Hepatocyte (in vitro differentiated cells): ENCODE measurements at regions not wholly inside any gene's neighbourhood (a gene's known extent, or its start where the extent isn't known, plus 50 kb on each side); places are given as distances from the start of the nearest gene placed in this dataset.

Source experiments
- DNase-seq: peaks from one replicate; pipeline ENCODE4 v3.0.0-alpha.2; 2016; ENCODE audit warnings: low spot score
- H2AFZ ChIP-seq: fragments of 200-600 bp; sonication (generic); 2 replicates; pipeline ENCODE4 v1.6.0; 2016; ENCODE audit warnings: antibody characterized with exemption, mild to moderate bottlenecking
- H3K27ac ChIP-seq: fragments of 200-600 bp; sonication (generic); 2 replicates; pipeline ENCODE4 v1.5.1; 2016; ENCODE audit warnings: mild to moderate bottlenecking
- H3K27me3 ChIP-seq: fragments of 200-600 bp; sonication (generic); 2 replicates; pipeline ENCODE4 v1.6.1; 2016
- H3K36me3 ChIP-seq: fragments of 200-600 bp; sonication (generic); replicated peaks from 2 replicates; pipeline ENCODE4 v1.5.1; 2016; ENCODE audit warnings: low read depth; ENCODE audit not compliant: insufficient read depth
- H3K4me1 ChIP-seq: fragments of 200-600 bp; sonication (generic); 2 replicates; pipeline ENCODE4 v1.5.1; 2016; ENCODE audit warnings: mild to moderate bottlenecking, moderate library complexity; ENCODE audit not compliant: insufficient read depth
- H3K4me2 ChIP-seq: fragments of 200-600 bp; sonication (generic); 2 replicates; pipeline ENCODE4 v1.6.0; 2016
- H3K4me3 ChIP-seq: fragments of 200-600 bp; sonication (generic); 2 replicates; pipeline ENCODE4 v1.5.1; 2016; ENCODE audit warnings: mild to moderate bottlenecking
- H3K79me2 ChIP-seq: fragments of 200-600 bp; sonication (generic); 2 replicates; pipeline ENCODE4 v1.6.0; 2017; ENCODE audit warnings: mild to moderate bottlenecking
- H3K9me2 ChIP-seq: fragments of 200-600 bp; sonication (generic); replicated peaks from 2 replicates; pipeline ENCODE4 v1.6.0; 2017; ENCODE audit warnings: mild to moderate bottlenecking; ENCODE audit not compliant: insufficient read depth
- H3K9me3 ChIP-seq: fragments of 200-600 bp; sonication (generic); 2 replicates; pipeline ENCODE4 v1.5.1; 2016; ENCODE audit warnings: low read depth, mild to moderate bottlenecking
- H4K20me1 ChIP-seq: fragments of 200-600 bp; sonication (generic); 2 replicates; pipeline ENCODE4 v1.6.0; 2016; ENCODE audit warnings: mild to moderate bottlenecking; ENCODE audit not compliant: insufficient read depth, poor library complexity, severe bottlenecking
- CTCF ChIP-seq: fragments of 200-600 bp; sonication (generic); IDR thresholded peaks from 2 replicates; pipeline ENCODE4 v1.5.1; 2016; ENCODE audit warnings: antibody characterized with exemption, mild to moderate bottlenecking; ENCODE audit not compliant: poor library complexity
- EZH2 ChIP-seq: fragments of 200-600 bp; sonication (generic); IDR thresholded peaks from 2 replicates; pipeline ENCODE4 v1.6.1; 2016; ENCODE audit warnings: antibody characterized with exemption, mild to moderate bottlenecking, borderline replicate concordance
- EZH2phosphoT487 ChIP-seq: fragments of 200-600 bp; sonication (generic); IDR thresholded peaks from one replicate; pipeline ENCODE4 v1.6.1; 2018; ENCODE audit warnings: antibody characterized with exemption, mild to moderate bottlenecking, low read depth, moderate library complexity; ENCODE audit not compliant: unreplicated experiment, severe bottlenecking
- WGBS: methylation state at CpG from one replicate; pipeline ENCODE4 v1.1.6; 2016; ENCODE audit warnings: low lambda C conversion rate; ENCODE audit errors: missing lambda C conversion rate; 5-methylcytosine and 5-hydroxymethylcytosine counted together

GRCh38 chr10:20966426-20966825, 69.3 kb upstream of the NEBL start:
- Histone ChIP-seq H3K4me2 (no peak overlapping the region), H4K20me1 (no peaks in the 10 kb centered on the region), H2AFZ (no peak overlapping the region), H3K36me3 (no peaks in the 10 kb centered on the region), H3K79me2 (no peaks in the 10 kb centered on the region), H3K4me3 (no peak overlapping the region), H3K9me2 (no peaks in the 10 kb centered on the region), H3K27me3 (no peaks in the 10 kb centered on the region), H3K9me3 (no peaks in the 10 kb centered on the region), H3K27ac (no peak overlapping the region), H3K4me1 (no peaks in the 10 kb centered on the region)
- no peak for DNase-seq
- 93% methylated on average over 3 of the region's 3 CpGs for WGBS
- no peak for TF ChIP-seq CTCF

GRCh38 chr10:20963721-20964595, 66.8 kb upstream of the NEBL start:
- Histone ChIP-seq H3K4me1 (no peaks in the 10 kb centered on the region), H3K79me2 (no peaks in the 10 kb centered on the region), H3K4me3 (no peak overlapping the region), H3K9me2 (no peaks in the 10 kb centered on the region), H4K20me1 (no peaks in the 10 kb centered on the region), H3K27ac (no peak overlapping the region), H3K27me3 (no peaks in the 10 kb centered on the region), H3K9me3 (no peaks in the 10 kb centered on the region), H3K4me2 (no peak overlapping the region), H2AFZ (no peak overlapping the region), H3K36me3 (no peaks in the 10 kb centered on the region)
- no peak for TF ChIP-seq CTCF
- no peak for TF ChIP-seq EZH2phosphoT487
- no peak for TF ChIP-seq EZH2
- DNase-seq = no peak
- WGBS = 93% methylated on average over 5 of the region's 5 CpGs

GRCh38 chr10:20963056-20963455, 65.9 kb upstream of the NEBL start:
- Histone ChIP-seq H2AFZ (no peak overlapping the region), H3K4me1 (no peaks in the 10 kb centered on the region), H3K4me2 (no peak overlapping the region), H3K27me3 (no peaks in the 10 kb centered on the region), H3K4me3 (no peak overlapping the region), H3K36me3 (no peaks in the 10 kb centered on the region), H3K27ac (no peak overlapping the region), H3K9me3 (no peaks in the 10 kb centered on the region), H3K9me2 (no peaks in the 10 kb centered on the region), H3K79me2 (no peaks in the 10 kb centered on the region), H4K20me1 (no peaks in the 10 kb centered on the region)
- no peak for DNase-seq
- TF ChIP-seq CTCF = no peak
- no peak for TF ChIP-seq EZH2phosphoT487
- no peak for TF ChIP-seq EZH2
- 87% methylated on average over 3 of the region's 3 CpGs for WGBS
